DMS153 (cell line): ENCODE measurements at regions not wholly inside any gene's neighbourhood (a gene's known extent, or its start where the extent isn't known, plus 50 kb on each side); places are given as distances from the start of the nearest gene placed in this dataset.

Experiments
- DNase-seq: peaks from one replicate; lab custom pipeline; 2025; lab: John Stamatoyannopoulos, UW

DNA sequence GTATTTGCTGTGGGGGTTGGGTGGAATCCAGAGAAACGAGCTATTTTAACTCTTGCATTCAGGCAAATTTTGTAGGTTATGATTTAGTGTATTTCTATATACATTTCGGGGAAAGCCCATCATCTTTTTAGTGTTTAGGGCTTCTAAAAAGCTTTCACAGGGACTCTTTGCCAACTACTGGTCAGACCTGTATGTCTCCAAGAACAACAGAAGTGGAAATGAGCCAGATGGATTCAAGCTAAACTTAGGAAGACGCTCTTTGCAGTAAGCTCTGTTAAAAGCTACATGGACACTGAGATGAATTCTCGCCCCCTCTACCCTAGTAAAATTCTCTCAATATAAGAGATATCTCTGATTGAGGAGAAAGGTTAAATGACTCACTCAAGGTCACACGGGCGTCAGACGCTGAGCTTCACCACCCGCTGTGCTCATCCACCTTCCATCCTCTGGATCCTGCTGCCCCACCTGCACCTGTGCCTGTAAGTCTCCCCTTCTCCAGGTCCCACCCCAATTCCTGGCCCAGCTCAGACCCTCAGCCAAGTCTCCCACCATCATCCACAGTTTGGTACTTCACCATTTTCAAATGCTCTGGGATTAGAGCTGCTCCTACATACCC, 85.6 kb downstream of the MARCHF4 start:
- DNase-seq, result no peak

DNA sequence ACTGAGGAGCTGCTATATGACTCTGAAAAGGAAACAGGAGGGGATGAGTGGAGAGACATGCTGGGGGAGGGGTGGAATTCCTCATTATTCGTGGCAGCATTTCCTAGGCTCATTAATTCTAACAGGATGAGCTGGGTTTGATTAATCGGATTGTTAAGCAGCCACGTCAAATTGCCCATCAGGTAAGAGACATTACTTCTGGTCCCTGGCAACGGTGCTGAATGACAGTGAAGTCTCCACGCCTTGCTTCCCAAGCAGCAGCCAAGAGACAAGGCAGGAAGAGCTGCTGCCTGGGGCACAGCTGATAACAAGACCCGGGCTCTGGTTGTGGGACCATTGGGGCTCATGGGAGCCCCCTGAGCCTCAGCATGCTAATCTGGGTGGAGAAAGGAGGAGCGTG, 86.6 kb downstream of the MARCHF4 start:
- no peak for DNase-seq

DNA sequence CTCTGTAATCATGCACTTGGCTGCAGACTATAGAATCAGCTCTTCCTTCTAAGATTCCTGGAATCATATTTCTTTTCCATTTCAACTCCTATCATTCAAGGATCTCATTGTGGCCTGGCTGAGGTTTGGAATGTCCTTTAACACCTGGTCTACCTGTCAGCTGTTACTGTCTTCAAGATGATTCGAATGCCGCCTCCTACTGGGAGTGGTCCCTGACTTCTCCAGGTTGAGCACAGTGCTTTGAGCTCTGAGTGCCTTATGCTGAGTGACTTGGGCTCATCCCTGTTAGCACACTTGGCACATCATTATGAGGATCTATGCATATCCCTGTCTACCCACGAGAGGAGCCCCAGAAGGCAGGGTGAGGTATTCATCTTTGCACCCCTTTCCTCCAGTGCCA, 87.6 kb downstream of the MARCHF4 start:
- DNase-seq, result no peak

DNA sequence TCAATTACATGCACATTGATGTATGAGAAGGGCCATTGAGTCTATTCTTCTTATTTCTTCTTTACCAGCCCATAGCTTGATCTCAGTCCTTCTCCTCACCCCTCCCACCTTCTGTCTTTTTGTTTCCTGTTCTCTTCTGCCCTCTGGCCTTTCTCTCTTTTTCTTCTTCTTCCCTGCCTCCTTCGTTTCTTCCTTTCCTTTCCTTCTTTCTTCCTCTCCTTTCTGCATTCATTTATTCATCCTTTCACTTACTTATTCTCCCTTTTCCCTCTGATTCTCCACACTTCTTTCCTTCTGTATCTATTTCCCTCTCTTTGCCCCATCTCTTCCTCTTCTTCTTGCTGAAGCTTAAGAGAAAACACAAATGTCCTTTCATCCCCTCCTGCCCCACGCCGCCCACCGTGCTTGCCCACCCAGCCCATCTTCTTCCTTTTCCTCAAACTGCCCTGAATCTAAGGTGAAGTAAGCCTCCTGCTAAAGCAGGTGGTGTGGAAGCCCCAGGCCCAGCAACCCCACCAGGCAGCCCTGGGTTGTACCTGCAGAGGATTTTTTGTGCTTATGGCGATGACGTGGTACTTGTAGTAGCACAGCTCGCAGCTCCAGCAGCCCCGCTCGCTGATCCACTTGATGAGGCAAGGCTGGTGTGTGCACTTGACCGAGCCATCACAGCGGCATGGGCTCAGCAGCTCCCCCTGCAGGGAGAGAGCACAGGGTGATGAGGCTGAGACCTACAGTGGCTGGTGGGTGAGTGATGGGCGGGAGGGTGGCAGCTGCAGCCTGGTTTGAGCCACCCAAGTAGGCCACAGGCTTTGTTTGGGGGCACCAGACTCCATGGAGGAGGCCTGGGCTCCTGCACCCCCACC, 89.0 kb downstream of the MARCHF4 start:
- no peak for DNase-seq

DNA sequence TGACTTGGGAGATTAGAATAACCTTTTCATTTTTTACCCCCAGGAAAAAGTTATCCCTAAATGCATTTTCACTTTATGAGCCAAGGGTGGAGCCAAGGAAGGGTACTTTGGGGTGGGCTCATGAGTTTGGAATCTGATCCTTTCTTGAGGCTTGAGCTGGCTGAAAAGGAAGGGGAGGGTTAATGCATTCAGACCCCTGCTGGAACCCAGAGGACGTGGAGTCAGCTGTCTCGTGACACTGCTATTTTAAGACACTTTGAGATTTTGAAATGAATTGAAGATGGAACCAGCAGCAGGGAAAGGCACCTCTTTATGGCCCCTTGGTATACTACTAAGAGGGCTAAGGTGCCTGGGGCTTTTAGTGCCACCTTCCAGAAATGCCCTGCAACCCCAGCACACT, 90.4 kb downstream of the MARCHF4 start:
- no peak for DNase-seq

DNA sequence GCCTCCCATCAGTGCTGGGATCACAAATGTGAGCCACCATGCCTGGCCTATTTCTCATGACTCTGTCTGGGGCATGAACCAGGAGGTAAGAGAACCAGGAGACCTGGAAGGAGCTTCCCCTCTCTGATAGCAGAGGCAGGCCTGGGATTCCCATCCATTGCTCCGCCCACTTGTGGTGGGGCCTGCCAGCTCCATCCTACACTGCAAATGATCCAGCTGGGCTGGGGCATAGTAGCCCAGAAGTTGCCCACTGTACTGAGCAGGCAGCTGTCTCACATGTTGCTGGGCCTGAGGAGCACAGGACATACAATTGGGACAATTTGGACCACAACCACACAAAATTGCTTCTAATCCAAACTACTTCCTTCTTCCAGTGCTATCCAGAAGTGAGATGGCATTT, 91.0 kb downstream of the MARCHF4 start:
- no peak for DNase-seq

DNA sequence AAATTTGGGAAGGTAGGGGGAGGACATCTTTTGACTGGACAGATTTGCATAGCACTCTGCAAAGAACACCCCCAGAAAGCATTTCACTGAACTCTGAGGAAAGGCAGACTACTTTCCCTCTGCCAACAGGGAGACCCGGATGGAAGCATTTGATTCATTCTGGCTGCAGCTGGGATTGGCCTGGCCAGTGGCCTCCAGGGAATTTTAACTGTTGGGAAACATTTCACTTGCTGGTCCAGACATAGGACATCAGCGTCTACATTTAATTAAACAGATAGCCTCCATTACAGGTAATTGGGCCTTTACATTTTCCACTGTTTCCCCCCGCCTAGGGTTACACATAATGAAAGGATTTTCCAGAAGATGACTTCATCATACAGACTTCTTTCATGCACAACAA, 92.8 kb downstream of the MARCHF4 start:
- no peak for DNase-seq

DNA sequence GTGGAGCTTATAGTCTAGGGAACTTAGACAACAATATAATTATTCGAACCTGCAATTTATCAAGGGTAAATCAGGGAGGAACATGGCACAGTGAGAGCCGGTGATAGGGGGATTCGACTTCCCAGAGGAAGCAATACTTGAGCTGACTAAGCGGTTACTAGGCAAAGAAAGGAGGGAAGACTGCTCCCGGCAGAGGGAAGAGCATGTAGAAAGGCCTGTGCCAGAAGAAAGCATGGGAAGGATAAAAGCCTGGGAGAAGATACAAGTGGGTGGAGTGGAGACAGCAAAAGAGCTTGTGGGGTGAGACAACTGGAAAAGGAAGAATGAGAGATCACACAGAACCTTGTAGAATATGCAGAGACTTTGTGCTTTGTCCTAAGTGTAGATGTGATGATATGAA, 93.3 kb downstream of the MARCHF4 start:
- DNase-seq, result no peak

DNA sequence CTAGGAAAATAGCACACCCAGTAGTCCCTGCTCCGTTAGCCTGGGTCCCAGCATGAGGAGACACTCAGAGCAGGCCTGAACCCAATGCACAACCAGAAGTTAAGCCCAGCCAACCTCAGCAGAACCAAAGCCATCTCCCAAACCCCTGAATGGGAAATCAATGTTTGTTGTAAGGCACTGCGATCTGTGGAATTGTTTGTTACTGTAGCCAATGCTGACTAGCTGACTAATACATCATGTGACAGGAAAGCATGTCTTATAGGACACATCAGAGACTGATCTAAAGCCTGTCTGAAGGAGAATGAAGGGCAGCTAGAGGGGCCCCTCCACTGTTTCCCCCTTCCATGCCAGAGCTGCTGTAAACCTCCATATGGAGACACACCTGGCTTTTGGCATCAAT, 96.4 kb downstream of the MARCHF4 start:
- DNase-seq, result no peak

DNA sequence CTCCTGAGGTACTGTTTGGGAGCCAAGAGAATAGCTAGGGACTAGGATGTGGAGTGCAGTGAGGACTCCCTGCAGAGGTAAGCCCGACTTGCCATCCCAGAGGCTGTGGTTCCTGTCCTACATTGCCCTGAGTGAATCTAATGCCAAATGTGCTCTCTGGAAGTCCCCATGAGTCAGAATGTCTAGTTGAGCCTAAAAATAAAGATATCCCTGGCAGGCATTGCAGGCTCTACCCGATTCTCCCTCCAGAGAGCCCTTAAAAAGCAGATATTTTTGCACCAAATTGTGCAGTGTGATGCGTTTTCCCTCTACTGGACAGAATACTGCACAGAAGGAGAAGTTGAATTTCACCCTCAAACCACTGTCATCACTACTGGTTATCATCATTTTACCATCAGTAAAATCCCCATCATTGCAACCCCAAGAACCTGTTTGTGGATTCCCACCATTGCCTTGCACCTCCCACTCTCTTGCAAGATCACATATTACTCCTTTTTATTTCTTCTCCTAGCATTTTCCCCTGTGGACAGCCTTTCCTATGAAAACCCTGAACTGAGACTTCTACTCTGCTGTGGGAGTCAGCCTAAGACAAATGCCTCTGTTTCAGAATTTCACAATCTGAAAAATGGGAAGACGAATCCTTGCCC, 98.0 kb downstream of the MARCHF4 start:
- DNase-seq, result no peak

DNA sequence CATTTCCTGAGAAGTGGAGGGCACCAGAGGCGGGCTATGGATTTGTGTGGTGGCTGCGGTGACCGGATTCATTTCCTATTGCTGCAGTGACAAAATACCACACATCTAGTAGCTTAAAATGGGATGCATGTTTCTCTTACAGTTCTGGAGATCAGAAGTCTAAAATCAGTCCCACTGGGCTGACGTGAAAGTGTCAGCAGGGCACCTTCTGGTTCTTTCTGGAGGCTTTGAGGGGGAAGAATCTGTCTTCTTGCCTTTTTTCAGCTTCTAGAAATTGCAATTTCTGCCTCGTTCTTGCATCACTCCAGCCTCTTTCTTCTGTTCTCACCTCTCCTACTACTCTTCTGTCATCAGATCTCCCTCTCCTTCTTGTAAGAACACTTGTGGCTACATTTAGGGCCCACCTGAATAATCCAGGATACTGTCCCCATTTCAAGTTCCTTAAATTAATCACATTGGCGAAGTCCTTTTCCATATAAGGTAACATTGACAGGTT, 111.2 kb downstream of the MARCHF4 start:
- no peak for DNase-seq

DNA sequence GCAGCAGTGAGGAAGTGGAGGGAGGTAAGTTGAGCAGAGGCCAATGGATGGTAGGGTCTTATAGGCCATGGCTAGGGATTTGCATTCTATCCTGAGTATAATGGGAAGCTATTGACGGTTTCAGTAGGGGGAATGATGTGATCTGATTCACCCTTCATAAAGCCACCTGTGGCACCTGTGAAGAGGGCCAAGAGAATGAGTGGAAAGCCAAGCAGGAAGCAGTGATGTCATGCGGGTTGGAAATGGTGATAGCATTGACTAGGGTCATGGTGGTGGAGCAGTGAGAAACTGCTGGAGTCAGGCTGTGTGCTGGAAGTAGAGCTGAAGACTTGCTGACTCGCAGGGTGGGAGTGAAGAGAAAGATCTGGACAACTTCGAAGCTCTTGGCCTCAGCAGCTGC, 111.7 kb downstream of the MARCHF4 start:
- DNase-seq, result no peak

DNA sequence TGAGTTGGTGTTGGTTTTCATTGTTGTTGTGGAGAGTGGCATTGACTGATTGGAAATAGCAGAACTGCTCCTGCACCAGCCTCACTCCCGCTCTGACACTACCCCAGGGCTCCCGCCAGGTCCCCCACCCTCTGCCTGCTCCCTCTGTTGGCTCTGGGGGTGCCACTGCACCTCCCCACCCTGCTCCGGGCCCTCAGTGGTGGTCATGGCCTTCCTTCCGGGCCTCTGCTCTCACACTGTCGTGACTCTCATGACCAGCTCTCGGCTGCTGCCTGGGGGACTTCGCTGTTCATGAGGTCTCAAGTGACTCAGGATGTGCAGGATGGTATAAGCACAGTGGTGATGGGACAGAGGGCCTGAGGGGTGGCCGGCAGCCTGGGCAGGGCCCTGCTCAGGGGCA, 113.2 kb downstream of the MARCHF4 start:
- no peak for DNase-seq

DNA sequence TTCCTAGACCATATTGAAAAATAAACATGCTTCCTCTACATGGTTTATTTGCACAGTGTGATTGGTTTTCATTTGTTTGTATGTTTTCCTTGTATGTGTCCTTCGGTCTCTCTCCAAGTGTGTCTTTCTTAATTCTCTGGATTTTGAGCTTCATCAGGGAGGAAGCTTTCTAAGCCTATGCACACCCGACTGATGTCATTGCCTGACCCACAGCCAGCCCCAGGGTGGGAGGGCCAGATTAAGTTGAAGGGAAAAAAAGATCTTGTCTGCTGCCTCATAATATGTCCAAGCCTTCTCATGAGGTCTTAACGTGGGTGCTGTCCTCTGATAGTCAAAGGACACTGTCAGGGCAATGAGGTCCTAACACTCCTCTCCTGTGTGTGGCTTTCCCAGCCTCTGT, 115.2 kb downstream of the MARCHF4 start:
- no peak for DNase-seq
